ENCODE measurements at regions not wholly inside any gene's neighbourhood (a gene's known extent, or its start where the extent isn't known, plus 50 kb on each side); places are given as distances from the start of the nearest gene placed in this dataset.

DNA sequence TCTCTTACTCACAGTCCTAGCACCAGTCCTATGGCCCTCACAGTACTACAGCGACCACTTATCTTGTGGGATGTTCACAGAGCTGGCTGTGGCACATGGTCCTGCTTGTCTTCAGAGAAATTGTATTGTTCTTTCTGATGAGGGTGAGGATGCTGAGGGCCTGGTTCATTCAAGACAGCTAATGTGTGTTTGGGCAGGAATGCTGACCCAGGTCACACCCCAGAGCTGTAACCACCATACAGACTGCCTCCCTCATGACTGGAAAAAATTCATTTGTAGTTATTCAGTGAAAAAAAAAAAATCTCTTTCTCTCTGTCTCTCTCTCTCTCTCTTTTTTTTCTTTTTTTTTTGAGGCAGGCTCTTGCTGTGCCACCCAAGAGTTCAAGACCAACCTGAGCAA lies 83.5 kb downstream of the KLF6 start:
- no peak for DNase-seq (ENCODE audit: low spot score in 2 of 2)
- ATAC-seq (ENCODE audit: low read depth) = no peak
- no peak overlapping the region for H3K27ac Mint-ChIP-seq
- peaks cover 1% of the 10 kb centered on the region for H3K27me3 Mint-ChIP-seq
- H3K9me3 Mint-ChIP-seq = no peaks in the 10 kb centered on the region
- H3K4me1 Mint-ChIP-seq = peaks cover 4% of the 10 kb centered on the region
- H3K36me3 Mint-ChIP-seq = no peaks in the 10 kb centered on the region
- no peak overlapping the region for H3K4me3 Mint-ChIP-seq

GRCh38 chr10:3700531-3701076 lies 84.4 kb downstream of the KLF6 start:
- ATAC-seq (ENCODE audit: low read depth) (no peak), DNase-seq (ENCODE audit: low spot score in 2 of 2) (no peak)
- no peaks in the 10 kb centered on the region for H3K36me3 Mint-ChIP-seq
- peaks cover 4% of the 10 kb centered on the region for H3K4me1 Mint-ChIP-seq
- H3K27ac Mint-ChIP-seq = no peak overlapping the region
- H3K9me3 Mint-ChIP-seq = no peaks in the 10 kb centered on the region
- peaks cover 5% of the 10 kb centered on the region for H3K27me3 Mint-ChIP-seq
- H3K4me3 Mint-ChIP-seq = no peak overlapping the region

- no peak for DNase-seq (ENCODE audit: low spot score in 2 of 2)
- no peak for ATAC-seq (ENCODE audit: low read depth)
- H3K36me3 Mint-ChIP-seq = no peaks in the 10 kb centered on the region
- peaks cover 5% of the 10 kb centered on the region for H3K27me3 Mint-ChIP-seq
- peaks cover 2% of the 10 kb centered on the region for H3K9me3 Mint-ChIP-seq
- H3K4me1 Mint-ChIP-seq = peaks cover 4% of the 10 kb centered on the region
- no peak overlapping the region for H3K27ac Mint-ChIP-seq
- no peak overlapping the region for H3K4me3 Mint-ChIP-seq
Observed at GRCh38 chr10:3699916-3700315, 85.1 kb downstream of the KLF6 start.

DNA sequence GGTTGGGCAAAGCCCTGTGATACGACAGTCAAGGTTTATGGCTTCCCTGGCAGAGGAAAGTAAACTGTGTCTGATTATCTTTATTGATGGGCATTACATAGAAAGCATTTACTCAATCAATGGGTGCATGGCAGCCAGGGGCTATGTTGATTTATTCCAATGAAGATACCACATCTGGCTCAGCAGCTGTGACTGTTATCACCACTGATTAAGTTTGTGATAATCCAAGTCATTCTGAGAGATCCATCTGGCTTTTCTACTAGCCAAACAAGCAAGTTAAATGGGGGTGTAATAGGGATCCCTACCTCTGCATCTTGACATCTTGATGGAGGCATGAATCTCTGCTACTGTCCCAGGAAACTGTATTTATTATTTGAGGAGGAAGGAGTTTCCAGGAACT lies 86.7 kb downstream of the KLF6 start:
- peaks cover 5% of the 10 kb centered on the region for H3K27me3 Mint-ChIP-seq
- DNase-seq (ENCODE audit: low spot score in 2 of 2) = no peak
- no peak for ATAC-seq (ENCODE audit: low read depth)
- peaks cover 4% of the 10 kb centered on the region for H3K4me1 Mint-ChIP-seq
- H3K9me3 Mint-ChIP-seq = peaks cover 2% of the 10 kb centered on the region
- no peak overlapping the region for H3K27ac Mint-ChIP-seq
- no peak overlapping the region for H3K4me3 Mint-ChIP-seq
- no peaks in the 10 kb centered on the region for H3K36me3 Mint-ChIP-seq

GRCh38 chr10:3693698-3694080 lies 91.3 kb downstream of the KLF6 start:
- H3K27ac Mint-ChIP-seq = no peak overlapping the region
- no peak for DNase-seq (ENCODE audit: low spot score in 2 of 2)
- peaks cover 4% of the 10 kb centered on the region for H3K27me3 Mint-ChIP-seq

DNA sequence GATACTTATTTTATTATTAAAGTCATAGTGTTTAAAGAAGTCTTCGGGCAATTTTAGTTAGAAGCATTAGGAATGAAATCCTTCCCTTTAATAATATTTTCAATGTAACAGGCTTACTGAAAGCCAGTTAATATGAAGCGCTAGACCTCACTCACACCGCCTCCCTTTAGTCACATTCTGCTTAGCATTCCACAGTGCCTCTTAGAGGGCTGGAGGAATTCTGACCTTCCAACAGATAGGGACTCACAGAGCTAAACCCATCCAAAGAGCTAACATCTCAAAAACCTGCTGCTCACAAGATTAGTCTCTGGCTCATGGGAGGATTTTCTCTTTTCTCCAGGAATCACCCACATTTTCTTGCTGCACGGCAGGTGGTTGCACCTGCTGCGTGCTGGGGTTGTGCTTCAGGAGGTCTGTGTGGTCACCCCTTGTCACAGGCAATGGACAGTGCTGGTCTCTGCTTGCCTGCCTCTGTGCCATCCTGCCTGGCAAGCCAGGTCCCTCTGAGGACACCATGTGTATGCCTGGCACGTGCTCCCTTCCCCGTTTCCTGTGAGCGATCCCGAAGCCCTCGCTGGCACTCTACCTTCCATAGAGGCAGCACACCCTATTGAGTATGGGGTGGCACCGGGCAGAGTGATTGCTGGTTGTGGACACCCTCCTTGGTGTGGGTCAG lies 91.8 kb downstream of the KLF6 start:
- no peaks in the 10 kb centered on the region for H3K36me3 Mint-ChIP-seq
- H3K9me3 Mint-ChIP-seq = peaks cover 3% of the 10 kb centered on the region

More at GRCh38 chr10:3693698-3694080, 91.3 kb downstream of the KLF6 start:
- Mint-ChIP-seq H3K4me3 (no peak overlapping the region), H3K4me1 (peaks cover 2% of the 10 kb centered on the region), H3K9me3 (peaks cover 3% of the 10 kb centered on the region), H3K36me3 (no peaks in the 10 kb centered on the region)
- no peak for ATAC-seq (ENCODE audit: low read depth)

GRCh38 chr10:3692387-3692999 lies 92.5 kb downstream of the KLF6 start:
- Mint-ChIP-seq H3K27ac (no peak overlapping the region), H3K4me1 (peaks cover 2% of the 10 kb centered on the region), H3K27me3 (peaks cover 4% of the 10 kb centered on the region), H3K4me3 (no peak overlapping the region), H3K9me3 (peaks cover 3% of the 10 kb centered on the region), H3K36me3 (no peaks in the 10 kb centered on the region)
- no peak for ATAC-seq (ENCODE audit: low read depth)
- DNase-seq (ENCODE audit: low spot score in 2 of 2) = no peak

More for the DNA sequence above, 91.8 kb downstream of the KLF6 start:
- Mint-ChIP-seq H3K27ac (no peak overlapping the region), H3K4me3 (no peak overlapping the region), H3K27me3 (peaks cover 4% of the 10 kb centered on the region), H3K4me1 (peaks cover 2% of the 10 kb centered on the region)
- DNase-seq (ENCODE audit: low spot score in 2 of 2) (no peak), ATAC-seq (ENCODE audit: low read depth) (no peak)

- H3K4me3 Mint-ChIP-seq = no peak overlapping the region
- DNase-seq (ENCODE audit: low spot score in 2 of 2) (no peak), ATAC-seq (ENCODE audit: low read depth) (no peak)
- peaks cover 2% of the 10 kb centered on the region for H3K4me1 Mint-ChIP-seq
- H3K27ac Mint-ChIP-seq = no peak overlapping the region
- no peaks in the 10 kb centered on the region for H3K36me3 Mint-ChIP-seq
- peaks cover 4% of the 10 kb centered on the region for H3K27me3 Mint-ChIP-seq
- H3K9me3 Mint-ChIP-seq = peaks cover 3% of the 10 kb centered on the region
Observed at GRCh38 chr10:3691482-3691881, 93.5 kb downstream of the KLF6 start.

GRCh38 chr10:3689871-3690510 lies 95.0 kb downstream of the KLF6 start:
- peaks cover 2% of the 10 kb centered on the region for H3K4me1 Mint-ChIP-seq
- H3K9me3 Mint-ChIP-seq = peaks cover 2% of the 10 kb centered on the region
- DNase-seq (ENCODE audit: low spot score in 2 of 2) (no peak), ATAC-seq (ENCODE audit: low read depth) (no peak)
- H3K27ac Mint-ChIP-seq = peak overlapping the region; percentile 13
- no peaks in the 10 kb centered on the region for H3K36me3 Mint-ChIP-seq
- H3K4me3 Mint-ChIP-seq = no peak overlapping the region
- H3K27me3 Mint-ChIP-seq = no peaks in the 10 kb centered on the region

- ATAC-seq (ENCODE audit: low read depth) (no peak), DNase-seq (ENCODE audit: low spot score in 2 of 2) (no peak)
- Mint-ChIP-seq H3K27me3 (no peaks in the 10 kb centered on the region), H3K4me1 (peaks cover 4% of the 10 kb centered on the region), H3K4me3 (no peak overlapping the region), H3K27ac (no peak overlapping the region), H3K9me3 (peaks cover 2% of the 10 kb centered on the region), H3K36me3 (no peaks in the 10 kb centered on the region)
Observed at GRCh38 chr10:3687510-3688081, 97.4 kb downstream of the KLF6 start.

GRCh38 chr10:3685384-3685783 lies 99.6 kb downstream of the KLF6 start:
- peaks cover 4% of the 10 kb centered on the region for H3K4me1 Mint-ChIP-seq
- no peaks in the 10 kb centered on the region for H3K27me3 Mint-ChIP-seq
- no peak for DNase-seq (ENCODE audit: low spot score in 2 of 2)
- ATAC-seq (ENCODE audit: low read depth) = no peak
- H3K9me3 Mint-ChIP-seq = peaks cover 2% of the 10 kb centered on the region
- no peak overlapping the region for H3K4me3 Mint-ChIP-seq
- no peaks in the 10 kb centered on the region for H3K36me3 Mint-ChIP-seq
- no peak overlapping the region for H3K27ac Mint-ChIP-seq

DNA sequence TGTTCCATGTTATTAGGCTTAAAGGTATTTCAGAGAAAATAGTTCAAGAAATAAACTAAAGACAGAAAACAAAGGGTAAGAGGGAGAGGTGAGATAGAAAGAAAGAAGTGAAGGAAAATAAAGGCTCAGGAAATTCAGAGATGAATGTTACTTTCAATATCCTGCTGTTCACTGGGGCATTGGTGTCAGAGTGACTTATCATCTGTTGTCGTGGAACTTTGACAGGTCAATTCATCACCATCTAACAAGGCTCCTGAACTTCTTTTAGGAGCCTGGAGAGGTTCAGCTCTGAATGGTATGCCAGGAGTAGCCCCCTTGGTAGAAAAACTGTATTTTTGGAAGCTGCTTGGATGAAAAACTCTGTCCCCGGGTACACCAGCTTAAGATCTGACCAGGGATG lies 100.1 kb downstream of the KLF6 start:
- no peaks in the 10 kb centered on the region for H3K27me3 Mint-ChIP-seq
- peaks cover 4% of the 10 kb centered on the region for H3K4me1 Mint-ChIP-seq
- DNase-seq (ENCODE audit: low spot score in 2 of 2) = no peak
- no peak overlapping the region for H3K27ac Mint-ChIP-seq
- no peak overlapping the region for H3K4me3 Mint-ChIP-seq
- no peaks in the 10 kb centered on the region for H3K36me3 Mint-ChIP-seq
- ATAC-seq (ENCODE audit: low read depth) = no peak
- H3K9me3 Mint-ChIP-seq = peaks cover 2% of the 10 kb centered on the region

DNA sequence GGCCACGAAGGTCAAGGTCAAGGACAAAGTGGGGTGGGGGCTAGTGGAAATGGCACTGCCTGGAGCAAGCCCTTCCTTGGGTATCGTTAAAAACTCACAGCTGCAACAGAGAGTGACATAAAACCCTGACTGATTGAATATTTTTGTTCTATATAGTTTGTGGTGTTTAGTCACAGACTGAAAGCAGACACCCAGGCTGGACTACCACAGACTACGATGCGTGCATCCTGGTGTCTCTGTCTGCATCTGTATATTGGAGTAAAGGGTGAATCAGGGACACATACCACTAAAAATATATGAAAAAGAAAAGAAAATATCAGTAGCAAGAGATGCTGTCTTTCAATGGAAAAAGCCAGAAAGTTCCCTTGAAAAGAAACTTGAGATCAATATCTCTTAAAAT lies 101.4 kb downstream of the KLF6 start:
- ATAC-seq (ENCODE audit: low read depth) = no peak
- H3K27ac Mint-ChIP-seq = no peak overlapping the region
- no peaks in the 10 kb centered on the region for H3K36me3 Mint-ChIP-seq

DNA sequence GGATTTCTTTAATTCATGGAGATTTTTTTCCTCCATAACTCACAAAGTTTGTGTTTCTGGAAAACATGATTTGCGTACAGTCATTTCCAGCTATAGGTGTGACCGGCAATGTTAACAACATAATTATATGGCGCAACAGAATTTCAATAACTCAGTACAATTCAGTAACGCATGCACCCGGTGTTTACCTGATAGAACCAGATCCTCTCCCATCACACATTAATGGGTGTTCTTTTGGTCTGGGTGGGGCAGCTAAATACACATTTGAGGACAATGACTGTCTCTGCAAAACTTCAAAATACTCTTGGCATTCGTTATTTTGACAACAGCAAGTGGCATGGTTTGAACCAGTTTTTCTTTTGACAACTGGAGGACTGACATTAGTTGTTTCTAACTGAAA lies 102.3 kb downstream of the KLF6 start:
- Mint-ChIP-seq H3K27ac (no peak overlapping the region), H3K4me1 (peaks cover 2% of the 10 kb centered on the region), H3K36me3 (no peaks in the 10 kb centered on the region), H3K27me3 (peaks cover 4% of the 10 kb centered on the region), H3K9me3 (no peaks in the 10 kb centered on the region), H3K4me3 (no peak overlapping the region)
- no peak for ATAC-seq (ENCODE audit: low read depth)
- DNase-seq (ENCODE audit: low spot score in 2 of 2) = no peak

More for the DNA sequence above, 101.4 kb downstream of the KLF6 start:
- peaks cover 2% of the 10 kb centered on the region for H3K4me1 Mint-ChIP-seq
- no peak for DNase-seq (ENCODE audit: low spot score in 2 of 2)
- peaks cover 4% of the 10 kb centered on the region for H3K27me3 Mint-ChIP-seq
- H3K4me3 Mint-ChIP-seq = no peak overlapping the region
- no peaks in the 10 kb centered on the region for H3K9me3 Mint-ChIP-seq

Data from memory B cell (primary cell).